OCI-LY7 (cell line): ENCODE measurements at regions not wholly inside any gene's neighbourhood (a gene's known extent, or its start where the extent isn't known, plus 50 kb on each side); places are given as distances from the start of the nearest gene placed in this dataset.

Experiments
- EZH2phosphoT487 ChIP-seq: fragments of 200-600 bp; sonication (generic); IDR thresholded peaks from 2 replicates; pipeline ENCODE4 v1.6.1; 2018; ENCODE audit warnings: low read depth, borderline replicate concordance, mild to moderate bottlenecking, mixed run types, antibody characterized with exemption, low read length, moderate library complexity, mixed read lengths
- TF ChIP-seq, protein P1 (sequence below): fragments of 200-600 bp; sonication (generic); conservative IDR thresholded peaks from 2 replicates; pipeline ENCODE4 v1.5.1; 2014; ENCODE audit warnings: mild to moderate bottlenecking, antibody characterized with exemption, low read length, moderate library complexity, mixed read lengths

GRCh38 chr2:143905587-143905986 lies 614.3 kb downstream of the ZEB2 start:
- TF ChIP-seq, protein P1, sequence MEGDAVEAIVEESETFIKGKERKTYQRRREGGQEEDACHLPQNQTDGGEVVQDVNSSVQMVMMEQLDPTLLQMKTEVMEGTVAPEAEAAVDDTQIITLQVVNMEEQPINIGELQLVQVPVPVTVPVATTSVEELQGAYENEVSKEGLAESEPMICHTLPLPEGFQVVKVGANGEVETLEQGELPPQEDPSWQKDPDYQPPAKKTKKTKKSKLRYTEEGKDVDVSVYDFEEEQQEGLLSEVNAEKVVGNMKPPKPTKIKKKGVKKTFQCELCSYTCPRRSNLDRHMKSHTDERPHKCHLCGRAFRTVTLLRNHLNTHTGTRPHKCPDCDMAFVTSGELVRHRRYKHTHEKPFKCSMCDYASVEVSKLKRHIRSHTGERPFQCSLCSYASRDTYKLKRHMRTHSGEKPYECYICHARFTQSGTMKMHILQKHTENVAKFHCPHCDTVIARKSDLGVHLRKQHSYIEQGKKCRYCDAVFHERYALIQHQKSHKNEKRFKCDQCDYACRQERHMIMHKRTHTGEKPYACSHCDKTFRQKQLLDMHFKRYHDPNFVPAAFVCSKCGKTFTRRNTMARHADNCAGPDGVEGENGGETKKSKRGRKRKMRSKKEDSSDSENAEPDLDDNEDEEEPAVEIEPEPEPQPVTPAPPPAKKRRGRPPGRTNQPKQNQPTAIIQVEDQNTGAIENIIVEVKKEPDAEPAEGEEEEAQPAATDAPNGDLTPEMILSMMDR = no peak
- TF ChIP-seq EZH2phosphoT487 = no peak
